ENCODE measurements at regions not wholly inside any gene's neighbourhood (a gene's known extent, or its start where the extent isn't known, plus 50 kb on each side); places are given as distances from the start of the nearest gene placed in this dataset.

GRCh38 chr4:126404549-126404948, 1089.8 kb downstream of the FAT4 start (continued):
- TF ChIP-seq HMGA2 (CRISPR knock-in tag; IDR thresholded peaks at IDR 0.05), result no peak
- no peak for TF ChIP-seq CTCF (IDR thresholded peaks at IDR 0.05)

GRCh38 chr4:126405369-126405982, 1090.7 kb downstream of the FAT4 start:
- ChIA-PET CTCF (no interaction called here), POLR2A (no interaction called here)
- no peaks in the 10 kb centered on the region for H3K27me3 Mint-ChIP-seq (ENCODE audit: low read depth)
- H3K4me3 Mint-ChIP-seq, result no peak overlapping the region
- no peak overlapping the region; the same call in 1 of the 2 replicates for H3K27ac Mint-ChIP-seq
- H3K4me1 Mint-ChIP-seq, result peaks cover 7% of the 10 kb centered on the region; the same call in 1 of the 2 replicates
- no peak for TF ChIP-seq ZNF263 (CRISPR knock-in tag; IDR thresholded peaks at IDR 0.05; ENCODE audit: low read depth)
- TF ChIP-seq CTCF (IDR thresholded peaks at IDR 0.05), result 0 out of 2 replicates have a peak, but pooled peaks have one; percentile 23
- H3K9me3 Mint-ChIP-seq, result no peaks in the 10 kb centered on the region; the same call in 1 of the 2 replicates
- ATAC-seq, result peak; percentile 99
- no peaks in the 10 kb centered on the region for H3K36me3 Mint-ChIP-seq
- no peak for DNase-seq (ENCODE audit: low spot score)

- H3K9me3 Mint-ChIP-seq, result no peaks in the 10 kb centered on the region; the same call in 1 of the 2 replicates
- DNase-seq (ENCODE audit: low spot score), result no peak
- no peak overlapping the region for H3K27ac Mint-ChIP-seq
- no peak for TF ChIP-seq ZBTB43 (CRISPR knock-in tag; IDR thresholded peaks at IDR 0.05)
- no peak for TF ChIP-seq CREB1 (CRISPR knock-in tag; IDR thresholded peaks at IDR 0.05)
- TF ChIP-seq NR3C1 (CRISPR knock-in tag; conservative IDR thresholded peaks at IDR 0.05; ENCODE audit: low read depth), result no peak
- TF ChIP-seq MLX (CRISPR knock-in tag; IDR thresholded peaks at IDR 0.05), result no peak
- no peak for TF ChIP-seq NFE2L1 (CRISPR knock-in tag; IDR thresholded peaks at IDR 0.05)
- ChIA-PET CTCF (no interaction called here), POLR2A (interaction anchor here (0.6 kb wide), 1 partner anchor 42 kb away, joined by 3 read pairs; no protein-coding TSS in a partner anchor)
- H3K4me3 Mint-ChIP-seq, result no peak overlapping the region
- no peak for ATAC-seq
- peaks cover 7% of the 10 kb centered on the region; the same call in 1 of the 2 replicates for H3K4me1 Mint-ChIP-seq
- no peaks in the 10 kb centered on the region for H3K36me3 Mint-ChIP-seq
- no peaks in the 10 kb centered on the region for H3K27me3 Mint-ChIP-seq (ENCODE audit: low read depth)
Measured at GRCh38 chr4:126409746-126410145, 1095.0 kb downstream of the FAT4 start.

GRCh38 chr4:126411047-126411446, 1096.3 kb downstream of the FAT4 start:
- Mint-ChIP-seq H3K4me3 (no peak overlapping the region), H3K9me3 (no peaks in the 10 kb centered on the region; the same call in 1 of the 2 replicates), H3K36me3 (no peaks in the 10 kb centered on the region), H3K27me3 (ENCODE audit: low read depth) (no peaks in the 10 kb centered on the region), H3K4me1 (0 out of 2 replicates have a peak, but pooled peaks cover 4% of the 10 kb centered on the region), H3K27ac (no peak overlapping the region)
- no peak for DNase-seq (ENCODE audit: low spot score)
- no peak for ATAC-seq
- POLR2A ChIA-PET, result no interaction called here
- CTCF ChIA-PET, result no interaction called here
- TF ChIP-seq ATF2 (CRISPR knock-in tag; IDR thresholded peaks at IDR 0.05; ENCODE audit: borderline replicate concordance, low read depth), result no peak
- TF ChIP-seq ZBTB43 (CRISPR knock-in tag; IDR thresholded peaks at IDR 0.05), result no peak
- TF ChIP-seq JAZF1 (CRISPR knock-in tag; IDR thresholded peaks at IDR 0.05), result no peak
- no peak for TF ChIP-seq MAX (CRISPR knock-in tag; IDR thresholded peaks at IDR 0.05)
- TF ChIP-seq FOXP4 (CRISPR knock-in tag; IDR thresholded peaks at IDR 0.05), result no peak
- TF ChIP-seq MLX (CRISPR knock-in tag; IDR thresholded peaks at IDR 0.05), result no peak
- TF ChIP-seq ZNF396 (CRISPR knock-in tag; IDR thresholded peaks at IDR 0.05; ENCODE audit: borderline replicate concordance), result no peak
- TF ChIP-seq ZNF121 (CRISPR knock-in tag; IDR thresholded peaks at IDR 0.05), result no peak
- TF ChIP-seq NR3C1 (CRISPR knock-in tag; conservative IDR thresholded peaks at IDR 0.05; ENCODE audit: low read depth), result no peak
- TF ChIP-seq GRHL2 (CRISPR knock-in tag; IDR thresholded peaks at IDR 0.05; ENCODE audit: insufficient replicate concordance, severe bottlenecking), result no peak
